T-helper 1 cell treated with Interleukin-12 subunit alpha and Interleukin-12 subunit beta and Interleukin-4 antibody, amounts not matched to agents 30 μg/mL and 1 μg/mL, for 36 hours (primary cell): ENCODE measurements at regions not wholly inside any gene's neighbourhood (a gene's known extent, or its start where the extent isn't known, plus 50 kb on each side); places are given as distances from the start of the nearest gene placed in this dataset.
"Not testable (repeated sequence)": the region's sequence is repeated elsewhere in the genome, so short reads cannot be mapped to it uniquely, and the experiment has no call there.

Source experiments
- H3K27ac Mint-ChIP-seq: one replicate; pipeline ENCODE4 v1.8.0; 2021; ENCODE audit warnings: mild to moderate bottlenecking, mixed read lengths
- H3K27me3 Mint-ChIP-seq: one replicate; pipeline ENCODE4 v1.8.0; 2021; ENCODE audit warnings: low read depth, mixed read lengths
- H3K36me3 Mint-ChIP-seq: one replicate; pipeline ENCODE4 v1.8.0; 2021; ENCODE audit warnings: low read depth, mixed read lengths
- H3K4me1 Mint-ChIP-seq: one replicate; pipeline ENCODE4 v1.8.0; 2021; ENCODE audit warnings: low read depth, mixed read lengths
- H3K4me3 Mint-ChIP-seq: one replicate; pipeline ENCODE4 v1.8.0; 2021; ENCODE audit warnings: mild to moderate bottlenecking, moderate library complexity, mixed read lengths
- H3K9me3 Mint-ChIP-seq: one replicate; pipeline ENCODE4 v1.8.0; 2021; ENCODE audit warnings: mixed read lengths

GRCh38 chr4:64727391-64727790 is 318.1 kb upstream of the TECRL start:
- not testable (repeated sequence) for H3K4me1 Mint-ChIP-seq, H3K9me3 Mint-ChIP-seq, H3K27ac Mint-ChIP-seq

GRCh38 chr4:64724689-64725088 is 315.4 kb upstream of the TECRL start:
- H3K27me3 Mint-ChIP-seq: no peaks in the 10 kb centered on the region
- H3K4me3 Mint-ChIP-seq: no peak overlapping the region
- H3K4me1 Mint-ChIP-seq: no peaks in the 10 kb centered on the region
- H3K36me3 Mint-ChIP-seq: no peaks in the 10 kb centered on the region
- peaks cover 6% of the 10 kb centered on the region for H3K9me3 Mint-ChIP-seq
- H3K27ac Mint-ChIP-seq: no peak overlapping the region

More at GRCh38 chr4:64727391-64727790, 318.1 kb upstream of the TECRL start:
- not testable (repeated sequence) for H3K36me3 Mint-ChIP-seq, H3K27me3 Mint-ChIP-seq, H3K4me3 Mint-ChIP-seq

GRCh38 chr4:64721106-64721505 is 311.9 kb upstream of the TECRL start:
- Mint-ChIP-seq H3K4me1 (no peaks in the 10 kb centered on the region), H3K4me3 (no peak overlapping the region), H3K36me3 (no peaks in the 10 kb centered on the region), H3K9me3 (no peaks in the 10 kb centered on the region), H3K27ac (no peak overlapping the region), H3K27me3 (no peaks in the 10 kb centered on the region)

GRCh38 chr4:64718091-64718490 is 308.8 kb upstream of the TECRL start:
- no peaks in the 10 kb centered on the region for H3K27me3 Mint-ChIP-seq
- no peaks in the 10 kb centered on the region for H3K4me1 Mint-ChIP-seq
- H3K27ac Mint-ChIP-seq: no peak overlapping the region
- H3K4me3 Mint-ChIP-seq: no peak overlapping the region
- H3K9me3 Mint-ChIP-seq: no peaks in the 10 kb centered on the region
- H3K36me3 Mint-ChIP-seq: no peaks in the 10 kb centered on the region

GRCh38 chr4:64715741-64716140 is 306.5 kb upstream of the TECRL start:
- H3K9me3 Mint-ChIP-seq: no peaks in the 10 kb centered on the region
- H3K36me3 Mint-ChIP-seq: no peaks in the 10 kb centered on the region
- no peaks in the 10 kb centered on the region for H3K27me3 Mint-ChIP-seq
- H3K27ac Mint-ChIP-seq: no peak overlapping the region
- no peaks in the 10 kb centered on the region for H3K4me1 Mint-ChIP-seq
- no peak overlapping the region for H3K4me3 Mint-ChIP-seq

- H3K4me1 Mint-ChIP-seq: no peaks in the 10 kb centered on the region
- H3K4me3 Mint-ChIP-seq: no peak overlapping the region
- no peaks in the 10 kb centered on the region for H3K9me3 Mint-ChIP-seq
- no peaks in the 10 kb centered on the region for H3K27me3 Mint-ChIP-seq
- no peak overlapping the region for H3K27ac Mint-ChIP-seq
- H3K36me3 Mint-ChIP-seq: no peaks in the 10 kb centered on the region
These were observed 304.1 kb upstream of the TECRL start for GRCh38 chr4:64713256-64713840.

GRCh38 chr4:64712590-64712989 is 303.3 kb upstream of the TECRL start:
- Mint-ChIP-seq H3K27me3 (no peaks in the 10 kb centered on the region), H3K4me1 (no peaks in the 10 kb centered on the region), H3K9me3 (no peaks in the 10 kb centered on the region), H3K36me3 (no peaks in the 10 kb centered on the region), H3K4me3 (no peak overlapping the region), H3K27ac (no peak overlapping the region)

GRCh38 chr4:64705989-64706388 is 296.7 kb upstream of the TECRL start:
- H3K4me1 Mint-ChIP-seq: no peaks in the 10 kb centered on the region
- H3K27ac Mint-ChIP-seq: no peak overlapping the region
- H3K4me3 Mint-ChIP-seq: no peak overlapping the region
- H3K36me3 Mint-ChIP-seq: no peaks in the 10 kb centered on the region
- H3K27me3 Mint-ChIP-seq: no peaks in the 10 kb centered on the region
- H3K9me3 Mint-ChIP-seq: no peaks in the 10 kb centered on the region

- no peaks in the 10 kb centered on the region for H3K36me3 Mint-ChIP-seq
- no peaks in the 10 kb centered on the region for H3K4me1 Mint-ChIP-seq
These were observed 288.9 kb upstream of the TECRL start for GRCh38 chr4:64698171-64698570.

GRCh38 chr4:64682946-64683345 is 273.7 kb upstream of the TECRL start:
- Mint-ChIP-seq H3K4me1 (no peaks in the 10 kb centered on the region), H3K4me3 (no peak overlapping the region), H3K36me3 (no peaks in the 10 kb centered on the region), H3K27me3 (no peaks in the 10 kb centered on the region), H3K9me3 (peaks cover 4% of the 10 kb centered on the region), H3K27ac (no peak overlapping the region)

More at GRCh38 chr4:64698171-64698570, 288.9 kb upstream of the TECRL start:
- Mint-ChIP-seq H3K27me3 (no peaks in the 10 kb centered on the region), H3K4me3 (no peak overlapping the region), H3K9me3 (no peaks in the 10 kb centered on the region), H3K27ac (no peak overlapping the region)

GRCh38 chr4:64682481-64682880 is 273.2 kb upstream of the TECRL start:
- no peak overlapping the region for H3K27ac Mint-ChIP-seq
- peaks cover 2% of the 10 kb centered on the region for H3K9me3 Mint-ChIP-seq
- no peaks in the 10 kb centered on the region for H3K4me1 Mint-ChIP-seq
- no peak overlapping the region for H3K4me3 Mint-ChIP-seq
- H3K27me3 Mint-ChIP-seq: no peaks in the 10 kb centered on the region
- no peaks in the 10 kb centered on the region for H3K36me3 Mint-ChIP-seq

- H3K27ac Mint-ChIP-seq, H3K27me3 Mint-ChIP-seq, H3K4me3 Mint-ChIP-seq, H3K36me3 Mint-ChIP-seq, H3K4me1 Mint-ChIP-seq: not testable (repeated sequence)
- H3K9me3 Mint-ChIP-seq: peaks cover 25% of the 10 kb centered on the region
These were observed 263.9 kb upstream of the TECRL start for GRCh38 chr4:64673121-64673520.

GRCh38 chr4:64670647-64671046 is 261.4 kb upstream of the TECRL start:
- no peak overlapping the region for H3K27ac Mint-ChIP-seq
- no peaks in the 10 kb centered on the region for H3K27me3 Mint-ChIP-seq
- peaks cover 16% of the 10 kb centered on the region for H3K9me3 Mint-ChIP-seq
- no peaks in the 10 kb centered on the region for H3K36me3 Mint-ChIP-seq
- no peak overlapping the region for H3K4me3 Mint-ChIP-seq
- H3K4me1 Mint-ChIP-seq: no peaks in the 10 kb centered on the region

GRCh38 chr4:64643841-64644240 is 234.6 kb upstream of the TECRL start:
- Mint-ChIP-seq H3K9me3 (peaks cover 3% of the 10 kb centered on the region), H3K27me3 (no peaks in the 10 kb centered on the region), H3K36me3 (no peaks in the 10 kb centered on the region), H3K27ac (no peak overlapping the region), H3K4me3 (no peak overlapping the region), H3K4me1 (no peaks in the 10 kb centered on the region)

GRCh38 chr4:64642936-64643335 is 233.7 kb upstream of the TECRL start:
- Mint-ChIP-seq H3K4me1 (no peaks in the 10 kb centered on the region), H3K4me3 (no peak overlapping the region), H3K9me3 (peaks cover 3% of the 10 kb centered on the region), H3K27me3 (no peaks in the 10 kb centered on the region), H3K27ac (no peak overlapping the region), H3K36me3 (no peaks in the 10 kb centered on the region)

- H3K27ac Mint-ChIP-seq, H3K4me1 Mint-ChIP-seq, H3K4me3 Mint-ChIP-seq, H3K27me3 Mint-ChIP-seq, H3K9me3 Mint-ChIP-seq, H3K36me3 Mint-ChIP-seq: not testable (repeated sequence)
These were observed 231.2 kb upstream of the TECRL start for GRCh38 chr4:64640402-64640801.
